Gastrocnemius medialis (tissue), 4 donors: ENCODE measurements at regions not wholly inside any gene's neighbourhood (a gene's known extent, or its start where the extent isn't known, plus 50 kb on each side); places are given as distances from the start of the nearest gene placed in this dataset.

Source experiments
- ATAC-seq, 2 donors: fragments of 150-250 bp; one replicate each; pipeline ENCODE4 v1.9.1; 2016
- DNase-seq, 2 donors: peaks; one replicate each; pipeline ENCODE4 v3.0.0-alpha.2; 2019
- H3K27ac ChIP-seq, 4 donors: fragments of 200-600 bp; sonication (generic); 1 replicate in 1 of 4; 2 replicates in 3 of 4; pipeline ENCODE4 v1.5.1; 2016 to 2018; ENCODE audit warnings: mild to moderate bottlenecking in 2 of 4, moderate library complexity in 1 of 4
- H3K27me3 ChIP-seq, 3 donors: fragments of 200-600 bp; sonication (generic) in 2 of 3; 1 replicate in 1 of 3; 2 replicates in 2 of 3; pipeline versions ENCODE4 v1.5.1 to v1.6.0; 2016 to 2019; ENCODE audit warnings: mild to moderate bottlenecking in 1 of 3, moderate library complexity in 1 of 3
- H3K36me3 ChIP-seq, 2 donors: fragments of 200-600 bp; sonication (generic) in 1 of 2; one replicate each; pipeline ENCODE4 v1.5.1; 2017 to 2018
- H3K4me1 ChIP-seq, 2 donors: fragments of 200-600 bp; sonication (generic) in 1 of 2; one replicate each; pipeline ENCODE4 v1.5.1; 2016 to 2017; ENCODE audit warnings: mild to moderate bottlenecking in 2 of 2
- H3K4me3 ChIP-seq, 4 donors: fragments of 200-600 bp; sonication (generic) in 3 of 4; 1 replicate in 1 of 4; 2 replicates in 3 of 4; pipeline ENCODE4 v1.5.1; 2016 to 2019; ENCODE audit warnings: mild to moderate bottlenecking in 2 of 4
- H3K9me3 ChIP-seq, 3 donors: fragments of 200-600 bp; sonication (generic) in 2 of 3; 1 replicate in 1 of 3; 2 replicates in 2 of 3; pipeline ENCODE4 v1.5.1; 2016 to 2019
- CTCF ChIP-seq, 5 experiments: fragments of 450-650 bp in 3 of 5; fragments of 200-600 bp in 2 of 5; sonication (generic) in 2 of 5; IDR thresholded peaks in 4 of 5; conservative IDR thresholded peaks in 1 of 5; 1 replicate in 4 of 5; 2 replicates in 1 of 5; pipeline ENCODE4 v1.5.1; 2016 to 2019; ENCODE audit warnings: antibody characterized with exemption in 5 of 5, mild to moderate bottlenecking in 3 of 5, moderate library complexity in 3 of 5
- POLR2A ChIP-seq, 2 donors: fragments of 450-650 bp; IDR thresholded peaks; one replicate each; pipeline ENCODE4 v1.6.1; 2017; ENCODE audit warnings: antibody characterized with exemption in 2 of 2, mild to moderate bottlenecking in 2 of 2, moderate library complexity in 2 of 2
- in situ Hi-C, 4 donors: fragments of 200-750 bp; cut with MboI; loops; one replicate each; pipeline versions ENCODE4 v1.15.0 to v1.8.0; 2017; ENCODE audit warnings: low sequenced_read_pairs in 4 of 4
- intact Hi-C: fragments of 100-400 bp; cut with DNase I; formaldehyde crosslinking; loops from one replicate; pipeline ENCODE4 v1.15.1; 2023; ENCODE audit warnings: low total_unique reads

- no peak overlapping the region for H3K4me3 ChIP-seq
- no peaks in the 10 kb centered on the region for H3K9me3 ChIP-seq
- H3K27me3 ChIP-seq, result no peaks in the 10 kb centered on the region
- intact Hi-C loops (no loop called here), in situ Hi-C loops (no loop called here)
- H3K27ac ChIP-seq, result no peak overlapping the region
- H3K36me3 ChIP-seq, result no peaks in the 10 kb centered on the region
- ATAC-seq (no peak), DNase-seq (no peak)
- H3K4me1 ChIP-seq, result no peaks in the 10 kb centered on the region
- TF ChIP-seq CTCF (IDR thresholded peaks at IDR 0.05 in 4 of 5, conservative IDR thresholded peaks at IDR 0.05 in 1 of 5), result no peak
Observed at GRCh38 chr7:31249671-31250070, 90.9 kb downstream of the NEUROD6 start.

- no peak overlapping the region for H3K27ac ChIP-seq
- H3K36me3 ChIP-seq, result no peaks in the 10 kb centered on the region
- H3K9me3 ChIP-seq, result no peaks in the 10 kb centered on the region
- intact Hi-C loops (no loop called here), in situ Hi-C loops (no loop called here)
- H3K4me3 ChIP-seq, result no peak overlapping the region
- no peaks in the 10 kb centered on the region for H3K4me1 ChIP-seq
- H3K27me3 ChIP-seq, result no peaks in the 10 kb centered on the region
- no peak for TF ChIP-seq POLR2A (IDR thresholded peaks at IDR 0.05)
- no peak for TF ChIP-seq CTCF (IDR thresholded peaks at IDR 0.05 in 4 of 5, conservative IDR thresholded peaks at IDR 0.05 in 1 of 5)
- DNase-seq (no peak), ATAC-seq (no peak)
Observed at GRCh38 chr7:31236868-31237267, 103.7 kb downstream of the NEUROD6 start.

GRCh38 chr7:31234836-31235605, 105.5 kb downstream of the NEUROD6 start:
- TF ChIP-seq POLR2A (IDR thresholded peaks at IDR 0.05) (no peak), CTCF (IDR thresholded peaks at IDR 0.05 in 4 of 5, conservative IDR thresholded peaks at IDR 0.05 in 1 of 5) (no peak)
- Histone ChIP-seq H3K27ac (no peak overlapping the region), H3K9me3 (peaks cover 0 to 4% (median 0%) of the 10 kb centered on the region in 3 donors), H3K4me1 (no peaks in the 10 kb centered on the region), H3K4me3 (no peak overlapping the region), H3K36me3 (no peaks in the 10 kb centered on the region), H3K27me3 (no peaks in the 10 kb centered on the region)
- in situ Hi-C loops, result no loop called here
- ATAC-seq, result no peak
- intact Hi-C loops, result no loop called here
- DNase-seq, result no peak

GRCh38 chr7:31228957-31229356, 111.6 kb downstream of the NEUROD6 start:
- TF ChIP-seq CTCF (IDR thresholded peaks at IDR 0.05 in 4 of 5, conservative IDR thresholded peaks at IDR 0.05 in 1 of 5) (no peak), POLR2A (IDR thresholded peaks at IDR 0.05) (no peak)
- Histone ChIP-seq H3K27me3 (no peaks in the 10 kb centered on the region), H3K9me3 (peaks cover 0 to 4% (median 0%) of the 10 kb centered on the region in 3 donors), H3K36me3 (no peaks in the 10 kb centered on the region), H3K4me1 (no peaks in the 10 kb centered on the region), H3K4me3 (no peak overlapping the region), H3K27ac (no peak overlapping the region)
- in situ Hi-C loops (no loop called here), intact Hi-C loops (no loop called here)
- no peak for ATAC-seq
- no peak for DNase-seq

- Histone ChIP-seq H3K27ac (no peak overlapping the region), H3K36me3 (no peaks in the 10 kb centered on the region), H3K27me3 (no peaks in the 10 kb centered on the region), H3K4me1 (no peaks in the 10 kb centered on the region), H3K9me3 (no peaks in the 10 kb centered on the region), H3K4me3 (no peak overlapping the region)
- DNase-seq (no peak), ATAC-seq (no peak)
- in situ Hi-C loops (no loop called here), intact Hi-C loops (no loop called here)
- TF ChIP-seq CTCF (IDR thresholded peaks at IDR 0.05 in 4 of 5, conservative IDR thresholded peaks at IDR 0.05 in 1 of 5) (no peak), POLR2A (IDR thresholded peaks at IDR 0.05) (no peak)
Observed at GRCh38 chr7:31214751-31215150, 125.8 kb downstream of the NEUROD6 start.
